ENCODE measurements at regions not wholly inside any gene's neighbourhood (a gene's known extent, or its start where the extent isn't known, plus 50 kb on each side); places are given as distances from the start of the nearest gene placed in this dataset.

- Histone ChIP-seq H3K4me1 (ENCODE audit: insufficient read depth, low read length) (no peaks in the 10 kb centered on the region), H3K9me3 (ENCODE audit: control insufficient read depth in 1 of 2, insufficient read depth in 1 of 2, low read length in 2 of 2) (peaks cover 0 to 6% of the 10 kb centered on the region in 2 experiments), H3K27ac (ENCODE audit: low read depth in 1 of 2, low read length in 2 of 2) (no peak overlapping the region), H3K27me3 (ENCODE audit: control insufficient read depth in 1 of 2, insufficient read depth in 2 of 2, low read length in 2 of 2) (no peaks in the 10 kb centered on the region), H3K36me3 (ENCODE audit: insufficient read depth, low read length) (no peaks in the 10 kb centered on the region), H3K4me3 (ENCODE audit: low read length) (no peak overlapping the region)
- Mint-ChIP-seq H3K27ac (no peak overlapping the region), H3K4me3 (no peak overlapping the region), H3K9me3 (no peaks in the 10 kb centered on the region), H3K36me3 (ENCODE audit: low read depth) (no peaks in the 10 kb centered on the region), H3K27me3 (no peaks in the 10 kb centered on the region), H3K4me1 (ENCODE audit: low read depth) (no peaks in the 10 kb centered on the region)
- ATAC-seq (ENCODE audit: poor library complexity) = no peak
- DNase-seq = no peak
- TF ChIP-seq CTCF (IDR thresholded peaks at IDR 0.05) = no peak
- intact Hi-C loops (cut with DNase I, micrococcal nuclease) = no loop called here
- ChIA-PET CTCF (no interaction called here), POLR2A (no interaction called here)
Measured at GRCh38 chr6:11450037-11450436, 87.5 kb upstream of the TMEM170B start.

- POLR2A ChIA-PET = no interaction called here
- H3K9me3 Mint-ChIP-seq = peaks cover 5% of the 10 kb centered on the region
- Histone ChIP-seq H3K36me3 (ENCODE audit: insufficient read depth, low read length) (no peaks in the 10 kb centered on the region), H3K9me3 (ENCODE audit: control insufficient read depth in 1 of 2, insufficient read depth in 1 of 2, low read length in 2 of 2) (peaks cover 0 to 6% of the 10 kb centered on the region in 2 experiments), H3K4me3 (ENCODE audit: low read length) (no peak overlapping the region), H3K4me1 (ENCODE audit: insufficient read depth, low read length) (no peaks in the 10 kb centered on the region), H3K27ac (ENCODE audit: low read depth in 1 of 2, low read length in 2 of 2) (no peak overlapping the region), H3K27me3 (ENCODE audit: control insufficient read depth in 1 of 2, insufficient read depth in 2 of 2, low read length in 2 of 2) (no peaks in the 10 kb centered on the region)
- H3K4me3 Mint-ChIP-seq = no peak overlapping the region
- H3K27ac Mint-ChIP-seq = no peak overlapping the region
- no peaks in the 10 kb centered on the region for H3K27me3 Mint-ChIP-seq
- CTCF ChIA-PET = no interaction called here
- intact Hi-C loops (cut with DNase I, micrococcal nuclease) = no loop called here
- ATAC-seq (ENCODE audit: poor library complexity) = no peak
- no peaks in the 10 kb centered on the region for H3K36me3 Mint-ChIP-seq (ENCODE audit: low read depth)
- TF ChIP-seq CTCF (IDR thresholded peaks at IDR 0.05) = no peak
- DNase-seq = no peak
- H3K4me1 Mint-ChIP-seq (ENCODE audit: low read depth) = no peaks in the 10 kb centered on the region
Measured at GRCh38 chr6:11449408-11449807, 88.1 kb upstream of the TMEM170B start.

GRCh38 chr6:11448038-11448437, 89.5 kb upstream of the TMEM170B start:
- Histone ChIP-seq H3K4me1 (ENCODE audit: insufficient read depth, low read length) (no peaks in the 10 kb centered on the region), H3K9me3 (ENCODE audit: control insufficient read depth in 1 of 2, insufficient read depth in 1 of 2, low read length in 2 of 2) (peaks cover 0 to 6% of the 10 kb centered on the region in 2 experiments), H3K27ac (ENCODE audit: low read depth in 1 of 2, low read length in 2 of 2) (no peak overlapping the region), H3K4me3 (ENCODE audit: low read length) (no peak overlapping the region), H3K27me3 (ENCODE audit: control insufficient read depth in 1 of 2, insufficient read depth in 2 of 2, low read length in 2 of 2) (no peaks in the 10 kb centered on the region), H3K36me3 (ENCODE audit: insufficient read depth, low read length) (no peaks in the 10 kb centered on the region)
- no peaks in the 10 kb centered on the region for H3K4me1 Mint-ChIP-seq (ENCODE audit: low read depth)
- H3K27ac Mint-ChIP-seq = no peak overlapping the region
- TF ChIP-seq CTCF (IDR thresholded peaks at IDR 0.05) = no peak
- no peaks in the 10 kb centered on the region for H3K36me3 Mint-ChIP-seq (ENCODE audit: low read depth)
- peaks cover 5% of the 10 kb centered on the region for H3K9me3 Mint-ChIP-seq
- H3K4me3 Mint-ChIP-seq = no peak overlapping the region
- CTCF ChIA-PET = no interaction called here
- DNase-seq = no peak
- ATAC-seq (ENCODE audit: poor library complexity) = no peak
- no peaks in the 10 kb centered on the region for H3K27me3 Mint-ChIP-seq
- POLR2A ChIA-PET = no interaction called here
- intact Hi-C loops (cut with DNase I, micrococcal nuclease) = no loop called here
